PFSK-1 (cell line): ENCODE measurements at regions not wholly inside any gene's neighbourhood (a gene's known extent, or its start where the extent isn't known, plus 50 kb on each side); places are given as distances from the start of the nearest gene placed in this dataset.

Experiments used
- FOXP2 ChIP-seq: optimal IDR thresholded peaks from 2 replicates; pipeline ENCODE3; 2011; ENCODE audit warnings: borderline replicate concordance, control low read depth, inconsistent platforms; ENCODE audit not compliant: insufficient read depth; ENCODE audit errors: extremely low read length, extremely low read depth
- POLR2AphosphoS5 ChIP-seq: IDR thresholded peaks from 2 replicates; pipeline ENCODE4 v1.6.1; 2012; ENCODE audit warnings: low read depth, mild to moderate bottlenecking, control low read depth, low read length, moderate library complexity
- SIN3A ChIP-seq: IDR thresholded peaks from 2 replicates; pipeline ENCODE4 v1.6.1; 2012; ENCODE audit warnings: mild to moderate bottlenecking, low read length, moderate library complexity, borderline replicate concordance; ENCODE audit not compliant: insufficient read depth
- TAF1 ChIP-seq: IDR thresholded peaks from 2 replicates; pipeline ENCODE4 v1.6.1; 2012; ENCODE audit warnings: low read length, control low read depth, borderline replicate concordance; ENCODE audit not compliant: insufficient read depth
- TF ChIP-seq, protein P1 (sequence below), 2 experiments: IDR thresholded peaks; 2 replicates each; pipeline versions ENCODE4 v1.6.1 to v1.8.0; 2011 to 2012; ENCODE audit warnings: low read depth in 2 of 2, low read length in 2 of 2, control low read depth in 1 of 2, inconsistent platforms in 1 of 2, mild to moderate bottlenecking in 1 of 2, moderate library complexity in 1 of 2; ENCODE audit not compliant: insufficient read depth in 1 of 2

DNA sequence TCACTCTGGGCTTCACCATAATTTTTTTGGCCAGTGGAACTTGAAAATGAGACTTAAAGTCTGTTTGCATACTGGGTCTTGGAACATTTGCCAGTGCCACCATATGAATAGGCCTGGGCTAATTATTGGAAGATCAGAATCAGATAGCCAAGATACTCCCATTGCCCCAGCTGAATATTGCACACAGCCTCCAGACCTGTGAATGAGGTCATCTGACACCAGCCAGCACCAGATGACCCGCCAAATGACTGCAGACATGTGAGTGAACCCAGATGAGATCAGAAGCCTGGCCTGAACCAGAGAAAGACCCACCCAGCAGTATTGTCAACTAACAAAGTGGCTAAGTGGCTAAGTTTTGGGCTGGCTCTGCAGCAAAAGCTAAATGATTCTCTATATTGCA lies 220.5 kb upstream of the MPDZ start:
- TF ChIP-seq SIN3A = no peak
- TF ChIP-seq FOXP2 = no peak
- TF ChIP-seq TAF1 = no peak
- TF ChIP-seq POLR2AphosphoS5 = no peak
- TF ChIP-seq, protein P1, sequence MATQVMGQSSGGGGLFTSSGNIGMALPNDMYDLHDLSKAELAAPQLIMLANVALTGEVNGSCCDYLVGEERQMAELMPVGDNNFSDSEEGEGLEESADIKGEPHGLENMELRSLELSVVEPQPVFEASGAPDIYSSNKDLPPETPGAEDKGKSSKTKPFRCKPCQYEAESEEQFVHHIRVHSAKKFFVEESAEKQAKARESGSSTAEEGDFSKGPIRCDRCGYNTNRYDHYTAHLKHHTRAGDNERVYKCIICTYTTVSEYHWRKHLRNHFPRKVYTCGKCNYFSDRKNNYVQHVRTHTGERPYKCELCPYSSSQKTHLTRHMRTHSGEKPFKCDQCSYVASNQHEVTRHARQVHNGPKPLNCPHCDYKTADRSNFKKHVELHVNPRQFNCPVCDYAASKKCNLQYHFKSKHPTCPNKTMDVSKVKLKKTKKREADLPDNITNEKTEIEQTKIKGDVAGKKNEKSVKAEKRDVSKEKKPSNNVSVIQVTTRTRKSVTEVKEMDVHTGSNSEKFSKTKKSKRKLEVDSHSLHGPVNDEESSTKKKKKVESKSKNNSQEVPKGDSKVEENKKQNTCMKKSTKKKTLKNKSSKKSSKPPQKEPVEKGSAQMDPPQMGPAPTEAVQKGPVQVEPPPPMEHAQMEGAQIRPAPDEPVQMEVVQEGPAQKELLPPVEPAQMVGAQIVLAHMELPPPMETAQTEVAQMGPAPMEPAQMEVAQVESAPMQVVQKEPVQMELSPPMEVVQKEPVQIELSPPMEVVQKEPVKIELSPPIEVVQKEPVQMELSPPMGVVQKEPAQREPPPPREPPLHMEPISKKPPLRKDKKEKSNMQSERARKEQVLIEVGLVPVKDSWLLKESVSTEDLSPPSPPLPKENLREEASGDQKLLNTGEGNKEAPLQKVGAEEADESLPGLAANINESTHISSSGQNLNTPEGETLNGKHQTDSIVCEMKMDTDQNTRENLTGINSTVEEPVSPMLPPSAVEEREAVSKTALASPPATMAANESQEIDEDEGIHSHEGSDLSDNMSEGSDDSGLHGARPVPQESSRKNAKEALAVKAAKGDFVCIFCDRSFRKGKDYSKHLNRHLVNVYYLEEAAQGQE (IDR thresholded peaks at IDR 0.05; ENCODE audit: insufficient read depth in 1 of 2, low read depth in 2 of 2, low read length in 2 of 2) = no peak

DNA sequence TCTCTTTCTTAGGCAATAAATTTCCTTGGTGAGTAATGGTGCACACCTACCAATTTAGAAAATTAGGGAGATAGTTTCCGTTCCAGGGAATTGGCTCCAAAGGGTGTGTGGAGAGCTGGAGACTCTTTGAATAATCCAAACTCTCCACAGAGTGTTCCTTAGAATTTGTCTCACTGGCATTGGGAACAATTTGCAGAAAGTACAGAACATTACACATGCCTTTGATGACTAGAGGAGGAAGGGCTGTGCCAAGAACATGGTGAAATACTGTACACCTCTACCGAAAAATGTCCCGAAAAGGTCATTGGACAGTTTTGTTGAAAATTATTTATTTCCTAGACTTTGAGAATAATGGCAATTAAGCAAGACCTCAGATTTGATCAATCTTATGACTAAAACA lies 214.2 kb upstream of the MPDZ start:
- no peak for TF ChIP-seq SIN3A
- TF ChIP-seq TAF1 = no peak
- TF ChIP-seq FOXP2 = no peak
- no peak for TF ChIP-seq POLR2AphosphoS5
- TF ChIP-seq, protein P1 (IDR thresholded peaks at IDR 0.05; ENCODE audit: insufficient read depth in 1 of 2, low read depth in 2 of 2, low read length in 2 of 2) = no peak

DNA sequence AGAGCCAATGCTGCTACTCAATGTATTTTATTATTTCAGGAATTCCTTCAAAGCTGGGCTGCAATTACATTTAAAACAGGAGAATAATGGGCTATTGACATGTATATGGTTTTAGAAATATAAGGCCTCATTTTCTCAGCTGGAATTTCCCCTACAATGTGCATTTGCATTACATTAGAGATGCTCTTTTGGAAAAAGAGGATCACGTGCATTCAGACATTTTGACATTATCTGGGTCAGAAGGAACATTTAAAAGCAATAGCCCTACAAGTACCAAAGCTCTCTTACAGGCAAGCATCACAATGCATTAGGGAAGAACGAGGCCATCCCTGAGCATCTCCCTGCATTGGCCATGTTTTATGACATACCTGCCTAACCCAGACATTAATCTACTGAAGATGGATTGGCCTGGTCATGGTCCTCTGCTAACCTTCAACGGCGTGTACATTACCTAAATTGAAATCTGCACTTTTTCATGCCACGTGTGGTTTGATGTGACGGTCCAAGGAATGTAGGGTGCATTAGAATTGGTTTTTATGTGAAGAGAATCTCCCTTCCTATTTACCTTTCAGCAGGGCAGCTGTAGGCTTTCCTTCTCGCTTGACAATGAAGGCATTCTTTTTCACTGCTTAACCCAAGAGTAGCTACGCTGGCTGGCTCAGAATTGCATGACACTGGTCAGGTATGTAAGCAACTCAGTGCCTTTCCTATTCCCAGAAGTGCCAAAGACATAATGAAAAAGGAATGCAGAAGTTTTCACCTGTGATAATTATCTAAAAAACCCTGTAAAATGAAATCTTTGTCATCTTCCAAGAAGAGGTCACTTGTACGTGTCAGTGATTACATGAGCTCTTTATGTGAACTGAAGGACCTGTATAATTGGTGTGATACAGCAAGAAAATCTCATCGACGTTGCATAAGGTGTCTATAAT lies 212.3 kb upstream of the MPDZ start:
- TF ChIP-seq TAF1 = no peak
- TF ChIP-seq SIN3A = no peak
- TF ChIP-seq POLR2AphosphoS5 = no peak
- no peak for TF ChIP-seq FOXP2
- TF ChIP-seq, protein P1 (IDR thresholded peaks at IDR 0.05; ENCODE audit: insufficient read depth in 1 of 2, low read depth in 2 of 2, low read length in 2 of 2) = no peak

DNA sequence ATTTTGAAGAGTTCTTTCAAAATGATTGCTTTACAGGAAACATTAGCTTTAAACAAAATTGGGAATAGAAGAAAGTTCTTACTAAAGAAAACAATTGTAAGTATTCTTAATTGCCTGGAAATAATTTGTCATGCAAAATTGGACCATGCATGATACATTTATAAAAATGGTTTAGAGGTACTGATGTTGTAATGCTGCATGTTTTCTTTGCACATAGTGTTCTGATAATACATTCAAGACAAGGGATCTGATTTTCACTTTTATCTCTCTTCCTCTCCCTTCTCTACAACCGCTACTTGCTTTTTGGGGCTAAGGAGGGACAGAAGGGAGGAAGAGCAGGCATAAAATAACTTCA lies 211.6 kb upstream of the MPDZ start:
- TF ChIP-seq FOXP2 = no peak
- TF ChIP-seq TAF1 = no peak
- TF ChIP-seq, protein P1 (IDR thresholded peaks at IDR 0.05; ENCODE audit: insufficient read depth in 1 of 2, low read depth in 2 of 2, low read length in 2 of 2) = no peak
- no peak for TF ChIP-seq POLR2AphosphoS5
- no peak for TF ChIP-seq SIN3A
